IPS-18c (cell line): ENCODE measurements at regions not wholly inside any gene's neighbourhood (a gene's known extent, or its start where the extent isn't known, plus 50 kb on each side); places are given as distances from the start of the nearest gene placed in this dataset.

Experiments used
- H3K4me3 ChIP-seq: 2 replicates; pipeline ENCODE4 v1.7.0; 2013; ENCODE audit warnings: low read depth, mild to moderate bottlenecking, low read length, moderate library complexity; ENCODE audit not compliant: insufficient read depth
- H3K9me3 ChIP-seq: one replicate; pipeline ENCODE4 v1.6.1; 2013; ENCODE audit warnings: mild to moderate bottlenecking, low read length, moderate library complexity; ENCODE audit not compliant: control insufficient read depth, insufficient read depth

DNA sequence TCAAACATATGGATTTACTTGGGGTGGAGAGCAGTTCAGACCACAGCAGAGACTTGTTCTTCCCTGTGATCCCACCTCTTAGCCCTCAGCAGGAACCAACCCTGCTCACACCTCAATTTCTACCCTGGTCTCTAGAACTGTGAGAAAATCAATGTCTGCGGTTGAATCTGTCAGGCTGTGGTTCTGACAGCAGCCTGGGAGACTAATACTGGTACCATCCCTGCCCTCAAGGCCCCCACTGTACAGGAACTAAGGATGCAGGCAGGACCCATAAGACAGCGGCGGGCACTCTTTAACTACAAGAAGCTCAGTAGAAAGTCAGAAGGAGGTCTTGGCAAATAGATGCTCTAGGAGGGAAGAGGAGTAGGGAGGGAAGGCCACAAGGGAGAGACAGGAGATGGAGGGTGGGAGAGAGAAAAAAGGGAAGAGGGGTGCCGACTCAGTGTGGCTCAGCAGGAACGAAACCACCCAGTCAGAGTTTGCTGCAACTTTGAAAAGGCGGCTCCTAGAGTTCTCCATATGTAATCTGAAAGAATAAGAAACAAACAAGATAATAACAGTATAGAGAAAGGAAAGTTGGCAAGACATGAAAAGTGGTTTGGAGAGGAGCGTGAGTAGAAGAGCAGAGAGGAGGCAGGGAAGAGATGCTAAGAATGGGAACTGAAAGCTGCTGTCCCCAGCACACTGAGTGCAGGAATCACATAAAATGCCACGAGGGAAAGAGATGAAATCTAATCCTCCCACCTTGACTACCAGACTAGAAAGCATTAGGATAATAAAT lies 323.9 kb upstream of the ID2 start:
- Histone ChIP-seq H3K4me3 (no peak overlapping the region), H3K9me3 (no peaks in the 10 kb centered on the region)

DNA sequence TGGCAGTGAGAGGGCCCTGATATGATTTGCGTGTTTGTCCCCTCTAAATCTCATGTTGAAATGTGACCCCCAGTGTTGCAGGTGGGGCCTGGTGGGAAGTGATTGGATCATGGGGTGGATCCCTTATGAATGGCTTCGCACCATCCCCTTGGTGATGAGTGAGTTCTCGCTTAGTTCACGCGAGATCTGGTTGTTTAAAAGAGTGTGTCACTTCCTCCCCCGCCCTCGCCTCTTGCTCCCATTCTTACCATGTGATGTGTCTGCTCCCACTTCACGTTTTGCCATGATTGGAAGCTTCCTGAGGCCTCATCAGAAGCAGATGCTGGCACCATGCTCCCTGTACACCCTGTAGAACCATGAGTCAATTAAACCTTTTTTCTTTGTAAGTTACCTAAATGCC lies 319.9 kb upstream of the ID2 start:
- no peaks in the 10 kb centered on the region for H3K9me3 ChIP-seq
- no peak overlapping the region for H3K4me3 ChIP-seq

DNA sequence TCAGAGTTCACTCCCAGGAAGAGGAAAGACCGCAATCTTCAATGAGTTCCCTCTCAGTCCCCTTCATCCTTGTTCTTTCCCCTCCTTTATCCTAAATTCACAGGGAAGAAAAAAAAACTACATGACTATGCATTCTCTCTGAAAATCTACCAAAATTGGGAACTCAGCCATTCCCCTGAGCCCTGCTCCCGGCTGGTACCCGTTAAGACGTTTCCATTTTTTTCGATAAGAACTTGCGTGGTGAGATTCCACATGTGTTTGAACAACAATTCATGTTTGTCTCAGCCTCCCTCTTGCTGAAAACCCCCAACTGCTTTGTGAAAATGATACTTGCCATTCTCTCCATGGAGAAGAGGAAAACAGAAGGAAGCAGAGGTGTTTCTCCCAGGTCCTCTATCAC lies 318.7 kb upstream of the ID2 start:
- no peaks in the 10 kb centered on the region for H3K9me3 ChIP-seq
- no peak overlapping the region for H3K4me3 ChIP-seq

DNA sequence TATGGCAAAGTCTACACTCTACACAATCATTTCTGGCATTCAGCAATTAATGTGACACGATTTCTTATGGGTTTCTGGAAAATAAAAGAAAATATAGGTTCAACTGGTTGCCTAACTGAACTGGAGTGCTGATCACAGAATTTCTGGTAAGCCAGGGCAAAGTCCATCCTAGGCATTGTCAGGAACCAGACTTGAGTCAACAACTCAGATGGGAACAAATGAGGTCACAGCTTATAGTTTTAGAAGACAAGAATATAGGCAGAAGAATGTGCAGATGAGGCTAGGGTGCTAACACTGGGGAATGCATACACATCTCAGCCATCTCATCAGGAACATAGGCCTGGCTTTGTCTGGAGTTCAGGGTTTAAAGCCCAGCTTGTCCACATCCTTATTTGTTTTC lies 317.2 kb upstream of the ID2 start:
- Histone ChIP-seq H3K9me3 (no peaks in the 10 kb centered on the region), H3K4me3 (no peak overlapping the region)

DNA sequence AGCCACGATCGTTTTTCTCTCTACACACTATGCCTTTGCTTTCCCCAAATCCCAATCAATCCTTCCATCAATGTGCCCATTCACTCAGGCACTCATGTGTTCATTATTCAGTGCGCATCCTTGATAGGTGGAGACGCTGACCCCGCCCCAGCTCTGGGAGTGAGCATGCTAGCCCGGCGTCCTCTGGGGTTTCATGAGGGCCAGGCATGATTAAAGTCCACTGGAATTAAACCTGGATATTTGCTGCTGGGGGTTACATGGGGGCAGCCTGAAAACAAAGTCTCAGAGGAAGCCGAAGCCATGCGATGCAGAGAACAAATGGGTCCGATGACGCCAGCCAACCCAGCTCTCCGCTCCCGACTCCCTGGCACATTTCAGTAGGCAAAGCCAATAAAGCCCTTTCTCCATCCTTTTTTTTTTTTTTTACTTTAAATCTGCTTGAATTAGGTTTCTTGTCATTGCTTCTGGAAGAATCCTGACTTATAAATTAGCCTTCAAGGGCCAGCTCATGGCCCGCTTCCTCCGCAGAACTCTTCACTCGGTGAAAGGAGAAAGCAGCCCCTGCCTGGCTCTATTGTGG lies 316.4 kb upstream of the ID2 start:
- no peaks in the 10 kb centered on the region for H3K9me3 ChIP-seq
- no peak overlapping the region for H3K4me3 ChIP-seq

DNA sequence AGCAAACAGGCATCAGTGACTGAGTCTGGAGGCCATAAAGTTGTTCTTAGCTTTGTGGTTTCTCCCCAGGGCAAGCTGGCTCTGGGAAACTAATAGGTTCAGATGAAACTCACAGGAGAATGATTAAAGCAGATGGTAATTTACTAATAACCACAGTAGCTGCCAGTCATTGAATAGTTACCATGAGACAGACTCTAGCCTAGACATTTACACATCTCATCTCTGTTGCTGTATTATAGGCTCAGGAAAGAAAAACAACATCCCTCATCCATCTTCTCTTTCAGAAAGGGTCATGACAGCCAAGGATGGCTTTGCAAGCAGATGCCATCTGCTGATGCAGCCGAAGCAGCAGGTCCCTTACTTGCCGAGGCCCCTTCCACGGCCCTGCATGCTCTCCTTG lies 314.0 kb upstream of the ID2 start:
- Histone ChIP-seq H3K4me3 (no peak overlapping the region), H3K9me3 (no peaks in the 10 kb centered on the region)

- no peaks in the 10 kb centered on the region for H3K9me3 ChIP-seq
- no peak overlapping the region for H3K4me3 ChIP-seq
Observed at GRCh38 chr2:8368463-8368862, 313.4 kb upstream of the ID2 start.

DNA sequence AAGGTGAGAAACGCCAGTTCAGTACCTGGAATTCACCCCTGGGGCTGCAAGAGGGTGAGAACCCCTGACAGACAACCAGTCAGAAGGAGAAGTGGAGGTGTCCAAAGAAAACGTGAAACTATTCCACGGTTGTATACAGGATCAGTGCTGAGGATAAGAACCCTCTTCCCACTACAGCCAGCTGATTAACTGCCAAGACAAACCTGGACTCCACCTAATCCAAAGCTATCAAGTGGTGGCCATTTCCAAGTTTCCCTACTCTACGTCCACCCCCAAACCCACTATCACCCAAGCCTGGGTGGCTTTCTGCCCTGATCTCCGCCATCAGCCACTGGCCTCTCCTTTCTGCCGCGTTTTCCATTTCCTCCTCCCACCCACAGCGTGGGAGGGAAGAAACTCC lies 312.3 kb upstream of the ID2 start:
- Histone ChIP-seq H3K4me3 (no peak overlapping the region), H3K9me3 (no peaks in the 10 kb centered on the region)

- no peak overlapping the region for H3K4me3 ChIP-seq
- no peaks in the 10 kb centered on the region for H3K9me3 ChIP-seq
Observed at GRCh38 chr2:8370258-8370802, 311.5 kb upstream of the ID2 start.

GRCh38 chr2:8371653-8372052 lies 310.2 kb upstream of the ID2 start:
- Histone ChIP-seq H3K9me3 (no peaks in the 10 kb centered on the region), H3K4me3 (no peak overlapping the region)

- H3K9me3 ChIP-seq = no peaks in the 10 kb centered on the region
- H3K4me3 ChIP-seq = no peak overlapping the region
Observed at GRCh38 chr2:8374782-8375181, 307.1 kb upstream of the ID2 start.

GRCh38 chr2:8376603-8377410 lies 305.0 kb upstream of the ID2 start:
- Histone ChIP-seq H3K4me3 (no peak overlapping the region), H3K9me3 (no peaks in the 10 kb centered on the region)

- Histone ChIP-seq H3K9me3 (no peaks in the 10 kb centered on the region), H3K4me3 (no peak overlapping the region)
Observed at GRCh38 chr2:8378016-8378810, 303.6 kb upstream of the ID2 start.

- no peak overlapping the region for H3K4me3 ChIP-seq
Observed at GRCh38 chr2:8379128-8379527, 302.7 kb upstream of the ID2 start.

DNA sequence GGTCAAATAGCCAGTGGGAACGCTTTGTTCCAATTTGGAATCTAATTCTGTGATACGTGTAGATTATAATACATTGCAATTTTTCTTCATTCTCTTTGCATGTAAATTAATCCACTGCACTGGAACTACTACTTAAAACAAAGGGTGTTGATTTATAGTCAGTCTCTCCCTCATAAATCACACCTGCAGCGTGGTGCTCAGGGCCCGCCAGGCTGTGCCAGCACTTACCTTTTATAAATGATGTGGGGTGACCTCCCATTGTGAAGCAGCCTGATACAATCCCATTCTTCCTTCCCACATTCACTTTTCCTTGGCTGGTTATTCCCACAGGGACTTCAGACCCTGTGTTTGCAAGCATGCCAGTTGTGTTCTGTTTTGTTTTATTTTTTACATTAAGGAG lies 302.3 kb upstream of the ID2 start:
- no peaks in the 10 kb centered on the region for H3K9me3 ChIP-seq
- no peak overlapping the region for H3K4me3 ChIP-seq

More at GRCh38 chr2:8379128-8379527, 302.7 kb upstream of the ID2 start:
- no peaks in the 10 kb centered on the region for H3K9me3 ChIP-seq

GRCh38 chr2:8380026-8380425 lies 301.8 kb upstream of the ID2 start:
- H3K9me3 ChIP-seq = no peaks in the 10 kb centered on the region
- no peak overlapping the region for H3K4me3 ChIP-seq

DNA sequence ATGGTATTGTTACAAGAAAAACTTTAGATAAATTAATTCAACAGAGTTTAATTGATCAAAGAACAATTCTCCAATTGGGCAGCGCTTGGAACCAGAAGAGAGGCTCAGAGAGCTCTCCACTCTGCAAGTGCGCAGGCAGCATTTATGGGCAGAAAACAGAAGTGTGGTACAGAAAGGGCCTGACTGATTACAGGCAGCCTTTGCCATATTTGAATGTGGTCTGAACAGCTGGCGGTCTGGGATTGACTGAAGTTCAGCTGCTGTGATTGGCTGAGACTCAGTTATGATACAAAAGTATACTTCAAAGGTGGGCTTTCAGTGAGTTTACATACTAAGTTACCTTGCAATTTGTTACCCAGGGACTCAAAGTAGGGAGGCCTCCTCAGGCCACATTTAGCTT lies 301.3 kb upstream of the ID2 start:
- no peak overlapping the region for H3K4me3 ChIP-seq
- H3K9me3 ChIP-seq = no peaks in the 10 kb centered on the region
